Gastroesophageal sphincter (tissue), 3 donors: ENCODE measurements at regions not wholly inside any gene's neighbourhood (a gene's known extent, or its start where the extent isn't known, plus 50 kb on each side); places are given as distances from the start of the nearest gene placed in this dataset.

ENCODE experiments used
- CTCF ChIP-seq, 4 experiments: fragments of 200-600 bp in 2 of 4; fragments of 450-650 bp in 2 of 4; sonication (generic) in 1 of 4; IDR thresholded peaks; one replicate each; pipeline ENCODE4 v1.5.1; 2017 to 2019; ENCODE audit warnings: antibody characterized with exemption in 4 of 4, mild to moderate bottlenecking in 2 of 4, moderate library complexity in 2 of 4
- POLR2A ChIP-seq, 2 donors: fragments of 450-650 bp; IDR thresholded peaks; one replicate each; pipeline ENCODE4 v1.6.1; 2017; ENCODE audit warnings: antibody characterized with exemption in 2 of 2, mild to moderate bottlenecking in 2 of 2, moderate library complexity in 1 of 2

- TF ChIP-seq CTCF (IDR thresholded peaks at IDR 0.05): no peak
- TF ChIP-seq POLR2A (IDR thresholded peaks at IDR 0.05): no peak
Observed at GRCh38 chr9:26758655-26759054, 133.9 kb downstream of the CAAP1 start.
